GM12878 (cell line): ENCODE measurements at regions not wholly inside any gene's neighbourhood (a gene's known extent, or its start where the extent isn't known, plus 50 kb on each side); places are given as distances from the start of the nearest gene placed in this dataset.

ENCODE experiments used
- EGR1 ChIP-seq, 2 experiments: IDR thresholded peaks; 1 replicate in 1 of 2; 2 replicates in 1 of 2; pipeline ENCODE4 v1.6.1; 2011 to 2012; ENCODE audit warnings: low read depth in 2 of 2, low read length in 2 of 2, borderline replicate concordance in 1 of 2, mild to moderate bottlenecking in 1 of 2, moderate library complexity in 1 of 2
- KAT2A ChIP-seq: conservative IDR thresholded peaks from 2 replicates; pipeline ENCODE4 v1.6.1; 2011; ENCODE audit warnings: low read depth, low read length; ENCODE audit not compliant: control insufficient read depth
- LARP7 ChIP-seq: fragments of 450-650 bp; IDR thresholded peaks from 2 replicates; pipeline ENCODE4 v1.6.1; 2017; ENCODE audit warnings: mild to moderate bottlenecking
- MTA2 ChIP-seq: fragments of 450-650 bp; IDR thresholded peaks from 2 replicates; pipeline ENCODE4 v1.6.1; 2016; ENCODE audit warnings: low read depth, mild to moderate bottlenecking, moderate library complexity
- NFYB ChIP-seq: IDR thresholded peaks from 2 replicates; pipeline ENCODE4 v1.6.1; 2011; ENCODE audit warnings: low read depth, mild to moderate bottlenecking, low read length, improper control_type of control experiment, moderate library complexity; ENCODE audit not compliant: insufficient read depth
- NKRF ChIP-seq: fragments of 450-650 bp; conservative IDR thresholded peaks from 2 replicates; pipeline ENCODE4 v1.6.1; 2017; ENCODE audit warnings: mild to moderate bottlenecking, moderate library complexity
- POLR2A ChIP-seq: IDR thresholded peaks from 2 replicates; pipeline ENCODE4 v1.6.1; 2011; ENCODE audit warnings: low read depth, mild to moderate bottlenecking, low read length
- POLR2AphosphoS5 ChIP-seq: IDR thresholded peaks from 2 replicates; pipeline ENCODE4 v1.6.1; 2011; ENCODE audit warnings: mild to moderate bottlenecking, low read length, inconsistent platforms
- PRDM15 ChIP-seq: fragments of 450-650 bp; formaldehyde crosslinking; IDR thresholded peaks from 2 replicates; pipeline ENCODE4 v1.4.0; 2020; ENCODE audit warnings: mild to moderate bottlenecking, moderate library complexity
- RFX5 ChIP-seq: IDR thresholded peaks from 2 replicates; pipeline ENCODE4 v1.6.1; 2011; ENCODE audit warnings: low read depth, low read length, improper control_type of control experiment
- SP1 ChIP-seq: IDR thresholded peaks from one replicate; pipeline ENCODE4 v1.6.1; 2011; ENCODE audit warnings: low read depth, low read length
- ZNF24 ChIP-seq: fragments of 450-650 bp; IDR thresholded peaks from 2 replicates; pipeline ENCODE4 v1.6.1; 2017; ENCODE audit warnings: antibody characterized with exemption, mild to moderate bottlenecking
- TF ChIP-seq, protein P1 (sequence below): fragments of 450-650 bp; formaldehyde crosslinking; IDR thresholded peaks from 2 replicates; pipeline ENCODE4 v1.4.0; 2022; ENCODE audit warnings: mild to moderate bottlenecking, moderate library complexity

GRCh38 chr7:114110666-114111065, 191.9 kb upstream of the PPP1R3A start:
- TF ChIP-seq, protein P1, sequence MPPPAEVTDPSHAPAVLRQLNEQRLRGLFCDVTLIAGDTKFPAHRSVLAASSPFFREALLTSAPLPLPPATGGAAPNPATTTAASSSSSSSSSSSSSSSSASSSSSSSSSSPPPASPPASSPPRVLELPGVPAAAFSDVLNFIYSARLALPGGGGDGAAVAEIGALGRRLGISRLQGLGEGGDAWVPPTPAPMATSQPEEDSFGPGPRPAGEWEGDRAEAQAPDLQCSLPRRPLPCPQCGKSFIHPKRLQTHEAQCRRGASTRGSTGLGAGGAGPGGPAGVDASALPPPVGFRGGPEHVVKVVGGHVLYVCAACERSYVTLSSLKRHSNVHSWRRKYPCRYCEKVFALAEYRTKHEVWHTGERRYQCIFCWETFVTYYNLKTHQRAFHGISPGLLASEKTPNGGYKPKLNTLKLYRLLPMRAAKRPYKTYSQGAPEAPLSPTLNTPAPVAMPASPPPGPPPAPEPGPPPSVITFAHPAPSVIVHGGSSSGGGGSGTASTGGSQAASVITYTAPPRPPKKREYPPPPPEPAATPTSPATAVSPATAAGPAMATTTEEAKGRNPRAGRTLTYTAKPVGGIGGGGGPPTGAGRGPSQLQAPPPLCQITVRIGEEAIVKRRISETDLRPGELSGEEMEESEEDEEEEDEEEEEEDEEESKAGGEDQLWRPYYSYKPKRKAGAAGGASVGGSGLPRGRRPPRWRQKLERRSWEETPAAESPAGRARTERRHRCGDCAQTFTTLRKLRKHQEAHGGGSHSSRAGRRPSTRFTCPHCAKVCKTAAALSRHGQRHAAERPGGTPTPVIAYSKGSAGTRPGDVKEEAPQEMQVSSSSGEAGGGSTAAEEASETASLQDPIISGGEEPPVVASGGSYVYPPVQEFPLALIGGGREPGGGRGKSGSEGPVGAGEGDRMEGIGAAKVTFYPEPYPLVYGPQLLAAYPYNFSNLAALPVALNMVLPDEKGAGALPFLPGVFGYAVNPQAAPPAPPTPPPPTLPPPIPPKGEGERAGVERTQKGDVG (CRISPR knock-in tag), result no peak
- no peak for TF ChIP-seq KAT2A
- no peak for TF ChIP-seq LARP7
- no peak for TF ChIP-seq RFX5
- TF ChIP-seq ZNF24, result no peak
- TF ChIP-seq POLR2A, result no peak
- TF ChIP-seq POLR2AphosphoS5, result no peak
- TF ChIP-seq NFYB, result no peak
- TF ChIP-seq PRDM15 (CRISPR knock-in tag), result no peak
- no peak for TF ChIP-seq SP1
- TF ChIP-seq MTA2, result no peak
- no peak for TF ChIP-seq NKRF
- no peak for TF ChIP-seq EGR1 (IDR thresholded peaks at IDR 0.05; ENCODE audit: borderline replicate concordance in 1 of 2, low read depth in 2 of 2, low read length in 2 of 2)
